ENCODE measurements at regions not wholly inside any gene's neighbourhood (a gene's known extent, or its start where the extent isn't known, plus 50 kb on each side); places are given as distances from the start of the nearest gene placed in this dataset.
A peak's percentile ranks its signal among the peaks of the same experiment; 100 is the strongest.

GRCh38 chr16:66026211-66026610 lies 340.3 kb upstream of the CDH5 start:
- DNase-seq (no peak), ATAC-seq (ENCODE audit: low read depth) (no peak)
- WGBS, 2 experiments (ENCODE audit: extremely low coverage in 2 of 2, insufficient read length in 1 of 2): 72% methylated on average over 2 of the region's 5 CpGs; no CpG with 5 or more reads in 1 of the 2 experiments
- no peak overlapping the region for H3K27ac ChIP-seq (ENCODE audit: insufficient read depth, low read length)
- H3K4me1 ChIP-seq (ENCODE audit: control insufficient read depth, insufficient read depth, low read length): peaks cover 9% of the 10 kb centered on the region; the same call in 1 of the 2 replicates
- no peak overlapping the region for H3K4me2 ChIP-seq (ENCODE audit: low read depth, low read length)
- H3K18ac ChIP-seq (ENCODE audit: low read depth, low read length): no peak overlapping the region
- no peaks in the 10 kb centered on the region for H3K27me3 ChIP-seq (ENCODE audit: control insufficient read depth, insufficient read depth, low read length)
- no peaks in the 10 kb centered on the region for H3K36me3 ChIP-seq (ENCODE audit: control insufficient read depth, insufficient read depth, low read length)
- dilution Hi-C loops (cut with HindIII; ENCODE audit: low sequenced_read_pairs, unreplicated experiment): no loop called here
- no peak overlapping the region for H3K4ac ChIP-seq (ENCODE audit: low read depth, low read length)
- CTCF ChIA-PET: no interaction called here
- no peak overlapping the region for H3K4me3 ChIP-seq (ENCODE audit: insufficient read depth, low read depth, low read length)
- in situ Hi-C loops (cut with MboI; ENCODE audit: low sequenced_read_pairs): no loop called here
- no peak overlapping the region for H2BK5ac ChIP-seq (ENCODE audit: low read depth, low read length, poor library complexity, severe bottlenecking)
- H2BK120ac ChIP-seq (ENCODE audit: low read depth, low read length): no peak overlapping the region
- H4K8ac ChIP-seq (ENCODE audit: low read depth in 2 of 2, low read length in 2 of 2): no peak overlapping the region
- POLR2A ChIA-PET (ENCODE audit: unreplicated experiment): no interaction called here
- no peak overlapping the region for H4K5ac ChIP-seq (ENCODE audit: low read depth, low read length)
- H3K23ac ChIP-seq (ENCODE audit: low read depth, low read length): no peak overlapping the region
- H3K14ac ChIP-seq (replicated peaks; ENCODE audit: low read depth, low read length): no peak overlapping the region
- H2BK20ac ChIP-seq (ENCODE audit: low read depth, low read length): no peak overlapping the region; the same call in 1 of the 2 replicates
- no TSS peak for BruUV-seq (replicated peaks)
- H3K56ac ChIP-seq (ENCODE audit: extremely low read depth, insufficient read depth, low read length): no peak overlapping the region
- no peak overlapping the region for H2AFZ ChIP-seq (replicated peaks; ENCODE audit: low read length, poor library complexity)
- H2AK9ac ChIP-seq (replicated peaks; ENCODE audit: low read depth, low read length, poor library complexity): no peak overlapping the region
- H2BK15ac ChIP-seq (ENCODE audit: low read depth, low read length): no peak overlapping the region; the same call in 2 of the 3 replicates
- peaks cover 4% of the 10 kb centered on the region; the same call in 1 of the 2 replicates for H3K9me3 ChIP-seq (ENCODE audit: control insufficient read depth, insufficient read depth, low read length)
- H3K79me1 ChIP-seq (ENCODE audit: low read depth in 1 of 2, low read length in 2 of 2): no peaks in the 10 kb centered on the region
- TF ChIP-seq RAD21 (IDR thresholded peaks at IDR 0.05; ENCODE audit: low read length) (peak; percentile 53), USF2 (IDR thresholded peaks at IDR 0.05; ENCODE audit: low read depth, low read length) (no peak), MAFK (IDR thresholded peaks at IDR 0.05; ENCODE audit: low read depth, low read length) (no peak), FOS (IDR thresholded peaks at IDR 0.05; ENCODE audit: low read depth, low read length) (no peak), CEBPB (IDR thresholded peaks at IDR 0.05; ENCODE audit: low read depth, low read length) (no peak), MAZ (IDR thresholded peaks at IDR 0.05; ENCODE audit: borderline replicate concordance, low read depth, low read length) (no peak), CTCF (conservative IDR thresholded peaks at IDR 0.05; ENCODE audit: low read depth, low read length) (peak; percentile 39), ELK1 (IDR thresholded peaks at IDR 0.05; ENCODE audit: borderline replicate concordance, low read depth, low read length) (no peak), CHD1 (IDR thresholded peaks at IDR 0.05; ENCODE audit: low read depth, low read length) (no peak), POLR2A (IDR thresholded peaks at IDR 0.05; ENCODE audit: low read depth, low read length) (no peak), BHLHE40 (IDR thresholded peaks at IDR 0.05; ENCODE audit: low read depth, low read length) (no peak), MXI1 (IDR thresholded peaks at IDR 0.05; ENCODE audit: borderline replicate concordance, low read depth, low read length) (no peak), NFE2L2 (IDR thresholded peaks at IDR 0.05; ENCODE audit: low read depth, low read length) (no peak), RCOR1 (IDR thresholded peaks at IDR 0.05; ENCODE audit: insufficient replicate concordance, low read length) (no peak), SMC3 (IDR thresholded peaks at IDR 0.05; ENCODE audit: low read depth, low read length) (peak; percentile 27; the same call in 1 of the 2 replicates)
- intact Hi-C loops (cut with micrococcal nuclease): loop anchor here (5.0 kb wide), 2 partner anchors 126 to 654 kb away; no protein-coding TSS in a partner anchor
- no peak overlapping the region for H2AK5ac ChIP-seq (ENCODE audit: low read depth, low read length)
- H3K9me1 ChIP-seq (ENCODE audit: insufficient read depth, low read length): peaks cover 20% of the 10 kb centered on the region
- no peak overlapping the region for H3K9ac ChIP-seq (ENCODE audit: low read depth, low read length)
- no peak overlapping the region for H4K91ac ChIP-seq (ENCODE audit: insufficient read depth, low read depth, low read length)
- H4K20me1 ChIP-seq (ENCODE audit: insufficient read depth, low read length): peaks cover 5% of the 10 kb centered on the region; the same call in 1 of the 2 replicates
